Common myeloid progenitor, CD34-positive (primary cell): ENCODE measurements at regions not wholly inside any gene's neighbourhood (a gene's known extent, or its start where the extent isn't known, plus 50 kb on each side); places are given as distances from the start of the nearest gene placed in this dataset.

ENCODE experiments used
- CTCF ChIA-PET: fragments of 350-600 bp; sonication (Branson Sonifier 250); formaldehyde crosslinking; loops from one replicate; lab custom pipeline; 2021; ENCODE audit warnings: antibody characterized with exemption; lab: Charles Lee
- POLR2A ChIA-PET: fragments of 350-600 bp; sonication (Branson Sonifier 250); formaldehyde crosslinking; loops from one replicate; lab custom pipeline; 2021; ENCODE audit warnings: antibody characterized with exemption; lab: Charles Lee
- DNase-seq, 3 donors: peaks; one replicate each; pipeline versions ENCODE4 v3.0.0 to v3.0.0-alpha.2; 2013
- H3K27ac ChIP-seq, 2 experiments: 1 replicate in 1 of 2; 2 replicates in 1 of 2; pipeline ENCODE4 v1.7.0; 2013; ENCODE audit warnings: inconsistent platforms in 2 of 2, low read length in 2 of 2, mild to moderate bottlenecking in 2 of 2, low read depth in 1 of 2, moderate library complexity in 1 of 2; ENCODE audit not compliant: severe bottlenecking in 2 of 2, insufficient read depth in 1 of 2, poor library complexity in 1 of 2
- H3K27me3 ChIP-seq, 5 experiments: replicated peaks in 2 of 5; 1 replicate in 3 of 5; 2 replicates in 2 of 5; pipeline versions ENCODE4 v1.6.1 to v1.7.0; 2013; ENCODE audit warnings: low read length in 4 of 5, mild to moderate bottlenecking in 2 of 5, moderate library complexity in 2 of 5, inconsistent platforms in 1 of 5; ENCODE audit not compliant: insufficient read depth in 5 of 5, control insufficient read depth in 4 of 5
- H3K36me3 ChIP-seq, 4 experiments: 1 replicate in 2 of 4; 2 replicates in 2 of 4; pipeline versions ENCODE4 v1.6.1 to v1.7.0; 2013; ENCODE audit warnings: low read length in 3 of 4, control low read depth in 1 of 4, mild to moderate bottlenecking in 1 of 4; ENCODE audit not compliant: control insufficient read depth in 4 of 4, insufficient read depth in 4 of 4
- H3K4me1 ChIP-seq, 4 experiments: 1 replicate in 3 of 4; 2 replicates in 1 of 4; pipeline versions ENCODE4 v1.6.1 to v1.7.1; 2013; ENCODE audit warnings: low read length in 3 of 4, mild to moderate bottlenecking in 3 of 4, control low read depth in 1 of 4, inconsistent platforms in 1 of 4, moderate library complexity in 1 of 4; ENCODE audit not compliant: control insufficient read depth in 4 of 4, insufficient read depth in 4 of 4; ENCODE audit errors: control extremely low read depth in 1 of 4
- H3K4me3 ChIP-seq, 7 experiments: 1 replicate in 4 of 7; 2 replicates in 3 of 7; pipeline versions ENCODE4 v1.5.1 to v1.7.0; 2013; ENCODE audit warnings: mild to moderate bottlenecking in 7 of 7, low read length in 6 of 7, moderate library complexity in 6 of 7, inconsistent platforms in 2 of 7, low read depth in 2 of 7, control low read depth in 1 of 7; ENCODE audit not compliant: insufficient read depth in 4 of 7, control insufficient read depth in 1 of 7; ENCODE audit errors: extremely low read depth in 1 of 7
- H3K9me3 ChIP-seq, 5 experiments: 1 replicate in 4 of 5; 2 replicates in 1 of 5; pipeline versions ENCODE4 v1.6.1 to v1.7.1; 2013; ENCODE audit warnings: low read length in 4 of 5, mild to moderate bottlenecking in 2 of 5, inconsistent platforms in 1 of 5, low read depth in 1 of 5, moderate library complexity in 1 of 5; ENCODE audit not compliant: control insufficient read depth in 4 of 5, insufficient read depth in 2 of 5; ENCODE audit errors: control extremely low read depth in 1 of 5
- WGBS: methylation state at CpG from one replicate; pipeline ENCODE4 v1.1.5; 2013; ENCODE audit not compliant: insufficient coverage; 5-methylcytosine and 5-hydroxymethylcytosine counted together

- POLR2A ChIA-PET: no interaction called here
- WGBS: no CpG with 5 or more reads among the region's 2 CpGs
- no peak for DNase-seq
- CTCF ChIA-PET: no interaction called here
- H3K27me3 ChIP-seq: no peaks in the 10 kb centered on the region
- no peak overlapping the region for H3K4me3 ChIP-seq
- no peaks in the 10 kb centered on the region for H3K9me3 ChIP-seq
- no peaks in the 10 kb centered on the region for H3K36me3 ChIP-seq
- H3K4me1 ChIP-seq: no peaks in the 10 kb centered on the region
- no peak overlapping the region for H3K27ac ChIP-seq
These were observed 203.9 kb downstream of the VGLL3 start for GRCh38 chr3:86787091-86787490.

- DNase-seq: no peak
- no peaks in the 10 kb centered on the region for H3K36me3 ChIP-seq
- no peak overlapping the region for H3K4me3 ChIP-seq
- CTCF ChIA-PET: no interaction called here
- POLR2A ChIA-PET: no interaction called here
- H3K4me1 ChIP-seq: no peaks in the 10 kb centered on the region
- H3K27ac ChIP-seq: no peak overlapping the region
- no CpG with 5 or more reads among the region's 1 CpG for WGBS
- no peaks in the 10 kb centered on the region for H3K27me3 ChIP-seq
- no peaks in the 10 kb centered on the region for H3K9me3 ChIP-seq
These were observed 205.6 kb downstream of the VGLL3 start for GRCh38 chr3:86785386-86785785.

GRCh38 chr3:86782866-86783265, 208.1 kb downstream of the VGLL3 start:
- CTCF ChIA-PET: interaction anchor here (0.8 to 1.6 kb wide), 3 partner anchors 8 to 10 kb away, joined by 3 read pairs; no protein-coding TSS in a partner anchor
- DNase-seq: no peak

GRCh38 chr3:86782286-86782685, 208.7 kb downstream of the VGLL3 start:
- H3K4me3 ChIP-seq: no peak overlapping the region
- POLR2A ChIA-PET: no interaction called here
- no peaks in the 10 kb centered on the region for H3K9me3 ChIP-seq

More at GRCh38 chr3:86782866-86783265, 208.1 kb downstream of the VGLL3 start:
- POLR2A ChIA-PET: no interaction called here
- H3K27ac ChIP-seq: no peak overlapping the region
- H3K4me3 ChIP-seq: no peak overlapping the region
- no peaks in the 10 kb centered on the region for H3K36me3 ChIP-seq
- peaks cover 0 to 1% (median 0%) of the 10 kb centered on the region in 5 experiments for H3K27me3 ChIP-seq
- H3K9me3 ChIP-seq: no peaks in the 10 kb centered on the region
- no peaks in the 10 kb centered on the region for H3K4me1 ChIP-seq
- no CpG with 5 or more reads among the region's 4 CpGs for WGBS

GRCh38 chr3:86774082-86774691, 216.8 kb downstream of the VGLL3 start:
- H3K9me3 ChIP-seq: no peaks in the 10 kb centered on the region
- CTCF ChIA-PET: interaction anchor here (0.6 to 1.3 kb wide), 3 partner anchors 9 to 787 kb away, joined by 3 read pairs; no protein-coding TSS in a partner anchor
- DNase-seq: peak; percentile 29 to 52 (median 43)
- peaks cover 0 to 1% (median 0%) of the 10 kb centered on the region in 5 experiments for H3K27me3 ChIP-seq
- H3K27ac ChIP-seq: no peak overlapping the region
- no peaks in the 10 kb centered on the region for H3K36me3 ChIP-seq
- no peaks in the 10 kb centered on the region for H3K4me1 ChIP-seq
- H3K4me3 ChIP-seq: no peak overlapping the region
- POLR2A ChIA-PET: interaction anchor here (0.6 kb wide), 1 partner anchor 23 kb away, joined by 5 read pairs; no protein-coding TSS in a partner anchor
- no CpG with 5 or more reads among the region's 3 CpGs for WGBS

More at GRCh38 chr3:86782286-86782685, 208.7 kb downstream of the VGLL3 start:
- Histone ChIP-seq H3K27ac (no peak overlapping the region), H3K36me3 (no peaks in the 10 kb centered on the region), H3K27me3 (peaks cover 0 to 1% (median 0%) of the 10 kb centered on the region in 5 experiments), H3K4me1 (no peaks in the 10 kb centered on the region)
- 100% methylated on average over 2 of the region's 2 CpGs for WGBS
- DNase-seq: no peak
- CTCF ChIA-PET: no interaction called here

GRCh38 chr3:86772699-86773098, 218.2 kb downstream of the VGLL3 start:
- Histone ChIP-seq H3K36me3 (no peaks in the 10 kb centered on the region), H3K4me3 (no peak overlapping the region), H3K27me3 (peaks cover 0 to 3% (median 0%) of the 10 kb centered on the region in 5 experiments), H3K27ac (no peak overlapping the region), H3K4me1 (no peaks in the 10 kb centered on the region), H3K9me3 (no peaks in the 10 kb centered on the region)
- CTCF ChIA-PET: interaction anchor here (0.8 to 1.6 kb wide), 3 partner anchors 11 to 395 kb away, joined by 3 to 7 read pairs (median 3); no protein-coding TSS in a partner anchor
- 87% methylated on average over 4 of the region's 5 CpGs for WGBS
- POLR2A ChIA-PET: no interaction called here
- no peak for DNase-seq

GRCh38 chr3:86771741-86772512, 219.0 kb downstream of the VGLL3 start:
- WGBS: 92% methylated on average over 4 of the region's 4 CpGs
- CTCF ChIA-PET: interaction anchor here (0.8 to 1.6 kb wide), 3 partner anchors 12 to 396 kb away, joined by 3 to 7 read pairs (median 3); no protein-coding TSS in a partner anchor
- POLR2A ChIA-PET: no interaction called here
- no peak for DNase-seq
- Histone ChIP-seq H3K27me3 (peaks cover 0 to 3% (median 0%) of the 10 kb centered on the region in 5 experiments), H3K4me1 (no peaks in the 10 kb centered on the region), H3K36me3 (no peaks in the 10 kb centered on the region), H3K27ac (no peak overlapping the region), H3K4me3 (no peak overlapping the region), H3K9me3 (no peaks in the 10 kb centered on the region)
